ENCODE measurements at regions not wholly inside any gene's neighbourhood (a gene's known extent, or its start where the extent isn't known, plus 50 kb on each side); places are given as distances from the start of the nearest gene placed in this dataset.

DNA sequence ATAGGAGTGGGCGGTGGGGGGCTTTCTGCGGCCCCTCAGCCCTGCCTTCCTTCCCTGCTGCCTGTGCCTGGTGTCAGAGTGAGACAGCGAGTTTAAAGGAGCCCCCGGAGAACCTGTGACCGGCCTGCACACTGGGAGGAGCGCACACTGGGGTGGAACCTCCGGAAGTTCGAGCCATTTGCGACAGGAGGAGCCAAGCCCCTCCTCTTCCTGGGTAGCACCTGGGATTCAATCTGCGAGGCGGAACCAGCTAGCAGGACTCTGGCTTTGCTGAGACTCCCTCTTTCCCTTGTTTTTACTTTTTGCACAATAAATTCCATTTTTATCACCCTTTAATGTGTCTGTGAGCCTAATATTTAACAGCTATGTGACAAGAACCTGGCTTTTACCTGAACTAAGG is 540.6 kb downstream of the NPHP4 start:
- no peak overlapping the region for H2AFZ ChIP-seq (ENCODE audit: control insufficient read depth, low read depth, low read length)
- POLR2A ChIA-PET, result no interaction called here
- CTCF ChIA-PET, result no interaction called here
- no TSS peak for BruUV-seq (replicated peaks)
- H4K20me1 ChIP-seq (ENCODE audit: control insufficient read depth, insufficient read depth), result no peaks in the 10 kb centered on the region
- RAD21 ChIA-PET (ENCODE audit: unreplicated experiment), result no interaction called here
- DNase-seq (ENCODE audit: low read depth, low spot score), result no peak
- no peaks in the 10 kb centered on the region for H3K27me3 ChIP-seq (replicated peaks in 1 of 2; ENCODE audit: control insufficient read depth in 2 of 2, insufficient read depth in 2 of 2, low read length in 1 of 2)
- no peak overlapping the region for H3K4me3 ChIP-seq
- H3K27ac ChIP-seq (ENCODE audit: control insufficient read depth, insufficient read depth), result no peak overlapping the region
- H3K36me3 ChIP-seq (ENCODE audit: control insufficient read depth in 2 of 2, insufficient read depth in 2 of 2, low read length in 1 of 2), result no peaks in the 10 kb centered on the region
- no peaks in the 10 kb centered on the region for H3K9me3 ChIP-seq (replicated peaks; ENCODE audit: control insufficient read depth, insufficient read depth, low read length)
- H3K79me2 ChIP-seq (ENCODE audit: control insufficient read depth, insufficient read depth, low read length), result no peaks in the 10 kb centered on the region
- H3K9ac ChIP-seq (ENCODE audit: control insufficient read depth, insufficient read depth, low read length), result no peak overlapping the region
- 30% methylated on average over 11 of the region's 11 CpGs for WGBS (ENCODE audit: insufficient coverage, insufficient replicate concordance, low lambda C conversion rate, missing lambda C conversion rate)
- ATAC-seq, result no peak
- no peaks in the 10 kb centered on the region for H3K4me1 ChIP-seq (ENCODE audit: control insufficient read depth, insufficient read depth, low read length)
- H3K4me2 ChIP-seq (ENCODE audit: control insufficient read depth, insufficient read depth), result no peak overlapping the region
- in situ Hi-C loops (cut with MboI), result no loop called here
- no peak for FAIRE-seq
- intact Hi-C loops (cut with micrococcal nuclease; ENCODE audit: unreplicated experiment), result no loop called here
- no peak for TF ChIP-seq PAX8 (IDR thresholded peaks at IDR 0.05)
- TF ChIP-seq EP300 (IDR thresholded peaks at IDR 0.05; ENCODE audit: borderline replicate concordance in 1 of 2, control insufficient read depth in 1 of 2, low read depth in 2 of 2, low read length in 2 of 2), result no peak
- no peak for TF ChIP-seq CBFB (IDR thresholded peaks at IDR 0.05; ENCODE audit: low read depth)
- TF ChIP-seq RCOR1 (conservative IDR thresholded peaks at IDR 0.05; ENCODE audit: low read depth, low read length), result no peak
- no peak for TF ChIP-seq FOXM1 (IDR thresholded peaks at IDR 0.05; ENCODE audit: low read depth, low read length)
- TF ChIP-seq, protein P1, sequence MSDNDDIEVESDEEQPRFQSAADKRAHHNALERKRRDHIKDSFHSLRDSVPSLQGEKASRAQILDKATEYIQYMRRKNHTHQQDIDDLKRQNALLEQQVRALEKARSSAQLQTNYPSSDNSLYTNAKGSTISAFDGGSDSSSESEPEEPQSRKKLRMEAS (IDR thresholded peaks at IDR 0.05; ENCODE audit: low read depth, low read length), result no peak
- no peak for TF ChIP-seq YY1 (IDR thresholded peaks at IDR 0.05; ENCODE audit: low read depth, low read length)
- TF ChIP-seq, protein P2, sequence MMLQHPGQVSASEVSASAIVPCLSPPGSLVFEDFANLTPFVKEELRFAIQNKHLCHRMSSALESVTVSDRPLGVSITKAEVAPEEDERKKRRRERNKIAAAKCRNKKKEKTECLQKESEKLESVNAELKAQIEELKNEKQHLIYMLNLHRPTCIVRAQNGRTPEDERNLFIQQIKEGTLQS (IDR thresholded peaks at IDR 0.05; ENCODE audit: borderline replicate concordance, extremely low read depth, low read depth, low read length), result no peak
- no peak for TF ChIP-seq NFYB (IDR thresholded peaks at IDR 0.05; ENCODE audit: insufficient read depth, low read depth, low read length)
- no peak for TF ChIP-seq JUNB (IDR thresholded peaks at IDR 0.05)
- TF ChIP-seq, protein P3, sequence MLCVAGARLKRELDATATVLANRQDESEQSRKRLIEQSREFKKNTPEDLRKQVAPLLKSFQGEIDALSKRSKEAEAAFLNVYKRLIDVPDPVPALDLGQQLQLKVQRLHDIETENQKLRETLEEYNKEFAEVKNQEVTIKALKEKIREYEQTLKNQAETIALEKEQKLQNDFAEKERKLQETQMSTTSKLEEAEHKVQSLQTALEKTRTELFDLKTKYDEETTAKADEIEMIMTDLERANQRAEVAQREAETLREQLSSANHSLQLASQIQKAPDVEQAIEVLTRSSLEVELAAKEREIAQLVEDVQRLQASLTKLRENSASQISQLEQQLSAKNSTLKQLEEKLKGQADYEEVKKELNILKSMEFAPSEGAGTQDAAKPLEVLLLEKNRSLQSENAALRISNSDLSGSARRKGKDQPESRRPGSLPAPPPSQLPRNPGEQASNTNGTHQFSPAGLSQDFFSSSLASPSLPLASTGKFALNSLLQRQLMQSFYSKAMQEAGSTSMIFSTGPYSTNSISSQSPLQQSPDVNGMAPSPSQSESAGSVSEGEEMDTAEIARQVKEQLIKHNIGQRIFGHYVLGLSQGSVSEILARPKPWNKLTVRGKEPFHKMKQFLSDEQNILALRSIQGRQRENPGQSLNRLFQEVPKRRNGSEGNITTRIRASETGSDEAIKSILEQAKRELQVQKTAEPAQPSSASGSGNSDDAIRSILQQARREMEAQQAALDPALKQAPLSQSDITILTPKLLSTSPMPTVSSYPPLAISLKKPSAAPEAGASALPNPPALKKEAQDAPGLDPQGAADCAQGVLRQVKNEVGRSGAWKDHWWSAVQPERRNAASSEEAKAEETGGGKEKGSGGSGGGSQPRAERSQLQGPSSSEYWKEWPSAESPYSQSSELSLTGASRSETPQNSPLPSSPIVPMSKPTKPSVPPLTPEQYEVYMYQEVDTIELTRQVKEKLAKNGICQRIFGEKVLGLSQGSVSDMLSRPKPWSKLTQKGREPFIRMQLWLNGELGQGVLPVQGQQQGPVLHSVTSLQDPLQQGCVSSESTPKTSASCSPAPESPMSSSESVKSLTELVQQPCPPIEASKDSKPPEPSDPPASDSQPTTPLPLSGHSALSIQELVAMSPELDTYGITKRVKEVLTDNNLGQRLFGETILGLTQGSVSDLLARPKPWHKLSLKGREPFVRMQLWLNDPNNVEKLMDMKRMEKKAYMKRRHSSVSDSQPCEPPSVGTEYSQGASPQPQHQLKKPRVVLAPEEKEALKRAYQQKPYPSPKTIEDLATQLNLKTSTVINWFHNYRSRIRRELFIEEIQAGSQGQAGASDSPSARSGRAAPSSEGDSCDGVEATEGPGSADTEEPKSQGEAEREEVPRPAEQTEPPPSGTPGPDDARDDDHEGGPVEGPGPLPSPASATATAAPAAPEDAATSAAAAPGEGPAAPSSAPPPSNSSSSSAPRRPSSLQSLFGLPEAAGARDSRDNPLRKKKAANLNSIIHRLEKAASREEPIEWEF (IDR thresholded peaks at IDR 0.05; ENCODE audit: insufficient replicate concordance, low read depth, low read length), result no peak
- TF ChIP-seq HCFC1 (IDR thresholded peaks at IDR 0.05; ENCODE audit: low read length), result no peak
- no peak for TF ChIP-seq MYB (IDR thresholded peaks at IDR 0.05; ENCODE audit: borderline replicate concordance, low read depth, low read length)
- TF ChIP-seq, protein P4, sequence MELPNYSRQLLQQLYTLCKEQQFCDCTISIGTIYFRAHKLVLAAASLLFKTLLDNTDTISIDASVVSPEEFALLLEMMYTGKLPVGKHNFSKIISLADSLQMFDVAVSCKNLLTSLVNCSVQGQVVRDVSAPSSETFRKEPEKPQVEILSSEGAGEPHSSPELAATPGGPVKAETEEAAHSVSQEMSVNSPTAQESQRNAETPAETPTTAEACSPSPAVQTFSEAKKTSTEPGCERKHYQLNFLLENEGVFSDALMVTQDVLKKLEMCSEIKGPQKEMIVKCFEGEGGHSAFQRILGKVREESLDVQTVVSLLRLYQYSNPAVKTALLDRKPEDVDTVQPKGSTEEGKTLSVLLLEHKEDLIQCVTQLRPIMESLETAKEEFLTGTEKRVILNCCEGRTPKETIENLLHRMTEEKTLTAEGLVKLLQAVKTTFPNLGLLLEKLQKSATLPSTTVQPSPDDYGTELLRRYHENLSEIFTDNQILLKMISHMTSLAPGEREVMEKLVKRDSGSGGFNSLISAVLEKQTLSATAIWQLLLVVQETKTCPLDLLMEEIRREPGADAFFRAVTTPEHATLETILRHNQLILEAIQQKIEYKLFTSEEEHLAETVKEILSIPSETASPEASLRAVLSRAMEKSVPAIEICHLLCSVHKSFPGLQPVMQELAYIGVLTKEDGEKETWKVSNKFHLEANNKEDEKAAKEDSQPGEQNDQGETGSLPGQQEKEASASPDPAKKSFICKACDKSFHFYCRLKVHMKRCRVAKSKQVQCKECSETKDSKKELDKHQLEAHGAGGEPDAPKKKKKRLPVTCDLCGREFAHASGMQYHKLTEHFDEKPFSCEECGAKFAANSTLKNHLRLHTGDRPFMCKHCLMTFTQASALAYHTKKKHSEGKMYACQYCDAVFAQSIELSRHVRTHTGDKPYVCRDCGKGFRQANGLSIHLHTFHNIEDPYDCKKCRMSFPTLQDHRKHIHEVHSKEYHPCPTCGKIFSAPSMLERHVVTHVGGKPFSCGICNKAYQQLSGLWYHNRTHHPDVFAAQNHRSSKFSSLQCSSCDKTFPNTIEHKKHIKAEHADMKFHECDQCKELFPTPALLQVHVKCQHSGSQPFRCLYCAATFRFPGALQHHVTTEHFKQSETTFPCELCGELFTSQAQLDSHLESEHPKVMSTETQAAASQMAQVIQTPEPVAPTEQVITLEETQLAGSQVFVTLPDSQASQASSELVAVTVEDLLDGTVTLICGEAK (IDR thresholded peaks at IDR 0.05; ENCODE audit: borderline replicate concordance), result no peak
- SMC1A ChIA-PET (ENCODE audit: uncharacterized antibody, unreplicated experiment), result no interaction called here
